H1 (cell line): ENCODE measurements at regions not wholly inside any gene's neighbourhood (a gene's known extent, or its start where the extent isn't known, plus 50 kb on each side); places are given as distances from the start of the nearest gene placed in this dataset.

ENCODE experiments used
- CHD7 ChIP-seq: fragments of 300-600 bp; sonication (generic); IDR thresholded peaks from 2 replicates; pipeline ENCODE4 v1.7.1; 2012; ENCODE audit warnings: low read length, moderate library complexity, mild to moderate bottlenecking, inconsistent platforms; ENCODE audit not compliant: insufficient replicate concordance

GRCh38 chr12:46910830-46911229 is 85.0 kb upstream of the SLC38A4 start (continued):
- TF ChIP-seq CHD7 = no peak
